Astrocyte (in vitro differentiated cells and primary cell): ENCODE measurements at regions not wholly inside any gene's neighbourhood (a gene's known extent, or its start where the extent isn't known, plus 50 kb on each side); places are given as distances from the start of the nearest gene placed in this dataset.

Experiments
- EZH2 ChIP-seq: IDR thresholded peaks from 2 replicates; pipeline ENCODE4 v1.6.1; 2012; ENCODE audit warnings: mild to moderate bottlenecking, low read length, inconsistent platforms; ENCODE audit not compliant: insufficient read depth
- TF ChIP-seq, protein P1 (sequence below): IDR thresholded peaks from 2 replicates; pipeline ENCODE4 v1.5.1; 2011; ENCODE audit warnings: low read depth, mild to moderate bottlenecking, inconsistent platforms, low read length, moderate library complexity; ENCODE audit not compliant: insufficient read depth

DNA sequence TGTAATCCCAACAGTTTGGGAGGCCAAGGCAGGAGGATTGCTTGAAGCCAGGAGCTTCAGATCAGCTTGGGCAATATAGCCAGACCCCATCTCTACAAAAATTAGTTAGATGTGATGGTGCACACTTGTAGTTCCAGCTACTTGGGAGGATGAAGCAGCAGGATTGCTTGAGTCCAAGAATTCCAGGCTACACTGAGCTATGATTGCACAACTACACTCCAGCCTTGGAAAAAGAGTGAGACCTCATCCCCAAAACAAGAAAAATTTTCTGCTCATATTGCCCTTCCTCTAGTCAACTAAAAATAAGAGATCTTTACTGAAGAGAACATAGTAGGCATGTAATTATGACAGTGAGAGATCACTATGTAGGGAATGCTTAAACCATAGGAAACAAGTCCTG lies 60.9 kb upstream of the SPATA12 start:
- TF ChIP-seq, protein P1, sequence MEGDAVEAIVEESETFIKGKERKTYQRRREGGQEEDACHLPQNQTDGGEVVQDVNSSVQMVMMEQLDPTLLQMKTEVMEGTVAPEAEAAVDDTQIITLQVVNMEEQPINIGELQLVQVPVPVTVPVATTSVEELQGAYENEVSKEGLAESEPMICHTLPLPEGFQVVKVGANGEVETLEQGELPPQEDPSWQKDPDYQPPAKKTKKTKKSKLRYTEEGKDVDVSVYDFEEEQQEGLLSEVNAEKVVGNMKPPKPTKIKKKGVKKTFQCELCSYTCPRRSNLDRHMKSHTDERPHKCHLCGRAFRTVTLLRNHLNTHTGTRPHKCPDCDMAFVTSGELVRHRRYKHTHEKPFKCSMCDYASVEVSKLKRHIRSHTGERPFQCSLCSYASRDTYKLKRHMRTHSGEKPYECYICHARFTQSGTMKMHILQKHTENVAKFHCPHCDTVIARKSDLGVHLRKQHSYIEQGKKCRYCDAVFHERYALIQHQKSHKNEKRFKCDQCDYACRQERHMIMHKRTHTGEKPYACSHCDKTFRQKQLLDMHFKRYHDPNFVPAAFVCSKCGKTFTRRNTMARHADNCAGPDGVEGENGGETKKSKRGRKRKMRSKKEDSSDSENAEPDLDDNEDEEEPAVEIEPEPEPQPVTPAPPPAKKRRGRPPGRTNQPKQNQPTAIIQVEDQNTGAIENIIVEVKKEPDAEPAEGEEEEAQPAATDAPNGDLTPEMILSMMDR = no peak
- TF ChIP-seq EZH2 = no peak
